Colon (tissue), 2 donors: ENCODE measurements at regions not wholly inside any gene's neighbourhood (a gene's known extent, or its start where the extent isn't known, plus 50 kb on each side); places are given as distances from the start of the nearest gene placed in this dataset.
"Not testable (repeated sequence)": the region's sequence is repeated elsewhere in the genome, so short reads cannot be mapped to it uniquely, and the experiment has no call there.

Experiments
- FAIRE-seq: peaks from 2 replicates; lab custom pipeline; 2012; peaks lifted over from hg19 to GRCh38; lab: Jason Lieb, UNC
- donor health status: control.
- donor health status: control.

DNA sequence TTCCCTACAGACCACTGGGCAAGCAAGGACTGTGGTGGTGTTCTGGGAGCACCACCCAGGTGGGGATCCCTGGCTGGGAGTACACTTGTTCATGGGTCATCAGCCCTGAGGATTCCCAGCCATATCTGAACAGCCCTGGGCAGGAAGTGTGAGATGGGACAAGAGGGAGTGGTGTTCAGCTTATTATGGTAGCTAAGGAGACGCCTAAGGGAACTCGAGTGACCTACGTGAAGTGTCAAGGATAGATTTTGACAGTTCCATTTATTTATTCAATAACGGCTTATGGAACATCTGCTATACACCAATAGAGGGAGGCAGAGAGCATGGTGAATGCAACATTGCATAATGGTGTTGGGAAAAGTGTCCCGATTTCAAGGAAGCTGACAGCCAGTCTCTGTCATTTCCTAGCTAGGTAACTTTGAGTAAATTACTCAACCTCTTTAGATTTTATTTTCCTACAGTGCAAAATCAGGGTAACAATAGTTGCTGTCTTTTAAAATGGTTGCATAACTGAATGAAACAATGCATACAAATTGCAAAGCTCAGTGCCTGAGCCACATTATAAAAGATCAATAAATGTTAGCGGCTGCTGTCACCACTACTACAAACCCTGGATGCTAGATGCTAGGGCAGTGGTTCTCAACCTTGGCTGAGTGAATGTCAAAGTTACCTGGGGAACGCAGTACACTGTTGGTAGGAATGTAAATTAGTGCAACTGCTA, 534.1 kb downstream of the GRIN2A start:
- FAIRE-seq = no peak

DNA sequence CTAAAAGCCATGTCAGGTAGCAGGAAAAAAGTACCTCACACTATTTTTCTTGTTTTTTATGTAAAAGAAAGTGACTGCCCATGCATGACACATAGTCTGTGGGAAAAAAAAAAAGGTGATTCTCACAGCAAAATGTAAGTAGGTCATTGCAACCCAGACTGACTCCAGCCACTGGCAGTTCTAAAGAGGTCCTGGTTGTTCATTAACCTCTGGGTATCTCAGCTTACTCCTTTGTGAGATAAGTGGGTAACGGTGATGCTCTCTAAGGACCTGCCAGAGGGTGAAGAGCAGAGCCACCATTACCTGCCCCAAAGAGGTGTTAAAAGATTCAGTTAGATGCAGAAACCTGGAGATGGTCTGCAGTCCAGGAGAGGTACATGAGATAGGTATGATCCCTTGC, 531.9 kb downstream of the GRIN2A start:
- FAIRE-seq = no peak

DNA sequence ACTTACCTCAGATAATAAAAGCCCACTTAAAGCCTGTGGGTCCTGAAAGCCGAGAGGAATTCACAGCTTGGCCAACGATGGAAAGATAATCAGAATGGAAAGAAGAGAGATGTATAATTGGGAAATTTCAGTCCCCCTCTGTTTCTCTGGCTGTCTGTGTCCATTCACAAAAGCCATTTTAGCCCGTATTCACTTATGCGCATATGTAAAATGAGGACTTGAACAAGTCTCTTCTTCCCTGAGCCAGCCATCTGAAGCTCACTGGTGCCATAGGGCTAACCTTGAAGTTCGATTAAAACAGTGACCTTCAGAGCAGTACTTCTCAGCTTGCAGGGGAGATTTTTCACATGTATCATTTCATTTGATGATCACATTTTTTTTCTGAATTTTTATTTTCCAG, 527.2 kb downstream of the GRIN2A start:
- no peak for FAIRE-seq

DNA sequence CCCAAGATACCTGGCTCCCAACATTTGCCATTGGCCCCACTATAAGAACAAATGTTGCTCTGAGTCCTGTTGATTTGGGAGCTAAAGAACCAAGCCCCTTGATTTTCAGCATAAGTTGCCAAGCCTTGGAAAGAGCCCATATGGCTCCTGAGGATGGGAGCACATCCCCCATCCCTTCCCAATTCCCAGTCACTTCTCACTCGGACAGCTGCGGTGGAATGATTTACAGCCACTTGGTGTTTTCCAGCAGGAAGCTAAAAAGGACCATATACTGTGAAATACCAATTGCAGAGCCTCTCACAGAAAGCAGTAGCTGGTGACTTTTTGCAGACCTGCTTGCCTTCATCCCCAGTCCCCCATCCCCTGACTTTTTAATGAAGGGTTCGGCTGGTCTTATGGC, 524.6 kb downstream of the GRIN2A start:
- no peak for FAIRE-seq

DNA sequence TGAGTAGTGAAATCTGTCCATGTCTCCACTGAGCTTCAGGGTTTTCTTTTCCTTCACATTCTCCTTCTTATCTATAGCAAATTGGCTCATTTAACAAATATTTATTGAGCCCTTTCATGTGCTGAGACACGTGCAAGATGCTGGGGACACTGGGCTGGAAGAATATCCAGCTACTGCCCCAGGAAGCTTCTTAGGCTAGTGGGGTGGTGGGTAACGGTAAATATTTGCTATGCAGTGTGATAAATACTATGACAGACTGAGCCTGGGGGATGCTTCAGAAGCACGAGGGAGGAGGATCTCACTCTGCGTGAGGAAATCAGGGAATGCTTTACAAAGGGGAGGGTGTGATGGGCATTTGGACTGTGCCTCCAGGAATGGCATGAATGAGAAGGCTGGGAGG, 524.1 kb downstream of the GRIN2A start:
- FAIRE-seq = no peak

DNA sequence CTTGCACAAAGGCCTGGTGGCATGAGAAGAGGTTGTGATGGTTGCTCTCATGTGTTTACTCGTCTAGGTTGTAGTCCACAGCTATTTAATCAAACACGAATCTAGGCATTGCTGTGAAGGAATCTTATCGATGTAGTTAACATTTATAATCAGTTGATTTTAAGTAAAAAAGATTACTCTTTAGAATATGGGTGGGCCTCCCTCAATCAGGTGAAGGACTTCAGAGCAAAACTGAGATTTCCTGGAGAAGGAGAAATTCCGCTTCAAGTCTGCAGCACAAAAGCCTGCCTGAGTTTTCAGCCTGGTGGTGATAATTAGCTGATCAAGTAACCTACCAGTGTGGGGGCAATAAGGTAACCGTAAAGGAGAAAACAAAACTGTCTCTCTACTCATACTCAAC, 523.6 kb downstream of the GRIN2A start:
- no peak for FAIRE-seq

DNA sequence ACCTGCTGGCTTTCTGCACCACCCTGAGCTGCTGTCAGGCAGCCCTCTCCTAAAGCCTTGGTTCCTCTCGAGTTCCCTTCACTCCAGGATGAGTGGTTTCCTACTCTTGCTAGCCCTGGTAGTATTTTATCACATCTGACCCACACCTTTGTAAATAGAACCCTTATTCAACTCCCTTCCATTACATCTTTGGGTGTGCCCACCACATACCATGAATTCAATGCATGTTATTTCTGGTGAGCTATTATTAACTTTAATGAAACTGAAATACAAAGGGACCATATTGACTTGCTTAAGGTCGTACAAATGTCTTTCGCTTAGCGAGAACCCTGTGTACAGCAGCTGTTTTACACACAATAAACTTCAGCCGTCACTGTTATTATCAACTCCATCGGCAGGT, 521.3 kb downstream of the GRIN2A start:
- no peak for FAIRE-seq

DNA sequence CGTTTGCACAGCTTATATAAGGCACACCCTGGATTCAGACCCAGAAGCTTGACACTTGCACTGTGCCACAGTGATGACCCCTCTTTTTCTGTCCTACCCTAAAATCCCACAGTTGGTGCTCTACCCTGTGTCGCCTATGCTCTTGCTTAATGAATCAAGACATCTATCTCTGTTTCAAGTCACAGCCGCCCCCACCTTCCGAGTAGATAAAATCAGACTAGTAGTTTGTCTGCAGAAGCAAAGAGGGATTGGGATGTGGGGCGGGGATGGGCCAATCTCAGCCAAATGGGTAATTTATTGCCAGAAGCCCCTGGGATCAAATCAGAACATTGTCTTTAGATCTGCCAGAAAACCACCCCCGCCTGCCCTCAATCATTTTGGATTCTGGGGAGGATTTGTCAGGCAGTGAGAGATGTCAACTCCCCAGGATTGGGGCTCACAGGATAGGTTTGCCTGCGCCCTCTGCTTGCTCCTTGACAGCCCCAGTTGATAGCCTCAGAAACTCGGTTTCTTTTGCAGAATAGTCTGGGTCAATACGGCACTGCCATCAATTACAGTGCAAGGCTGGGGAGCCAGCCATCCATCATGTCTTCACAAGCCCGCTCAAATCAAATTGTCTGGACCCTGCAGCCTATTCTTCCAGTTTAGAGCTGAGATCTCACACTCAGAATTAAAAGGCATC, 520.8 kb downstream of the GRIN2A start:
- no peak for FAIRE-seq

DNA sequence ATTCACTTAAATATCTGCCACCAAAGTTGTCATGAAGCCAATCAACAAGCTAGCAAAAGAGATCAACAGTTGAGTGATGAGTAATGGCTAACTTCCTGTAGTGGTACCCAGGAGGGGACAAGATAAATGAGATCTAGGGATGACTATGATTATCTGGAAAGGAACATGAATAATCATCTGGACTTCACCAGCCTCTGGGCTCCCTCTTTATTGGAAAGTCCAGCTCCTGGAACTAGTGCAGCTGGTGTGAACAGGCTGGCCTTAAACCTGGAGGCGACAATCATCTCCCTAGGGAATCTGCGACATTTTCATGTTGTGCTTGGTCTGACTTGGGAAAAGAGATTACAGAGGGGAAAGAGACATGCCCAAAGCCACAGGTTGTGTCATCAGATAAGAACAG, 518.6 kb downstream of the GRIN2A start:
- no peak for FAIRE-seq

DNA sequence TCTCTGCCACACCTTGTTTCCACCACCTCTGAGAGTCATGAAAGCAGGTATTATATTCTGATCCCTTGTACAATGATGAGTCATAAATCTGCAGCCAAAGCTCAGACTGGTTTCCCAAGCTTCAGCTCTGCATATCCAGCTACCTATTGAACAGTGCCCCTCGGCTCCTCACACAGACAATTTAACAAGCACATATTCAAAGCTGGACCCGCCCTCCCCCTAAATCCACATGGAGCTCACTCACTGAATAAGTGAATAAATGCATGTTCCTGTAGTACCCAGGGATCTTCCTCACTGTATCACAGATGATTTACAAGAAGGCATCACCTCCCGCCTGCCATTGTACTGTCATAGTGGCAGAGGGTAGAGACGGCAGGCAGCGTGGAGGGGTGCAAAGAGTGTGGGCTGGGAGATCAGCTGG, 516.4 kb downstream of the GRIN2A start:
- FAIRE-seq = no peak

DNA sequence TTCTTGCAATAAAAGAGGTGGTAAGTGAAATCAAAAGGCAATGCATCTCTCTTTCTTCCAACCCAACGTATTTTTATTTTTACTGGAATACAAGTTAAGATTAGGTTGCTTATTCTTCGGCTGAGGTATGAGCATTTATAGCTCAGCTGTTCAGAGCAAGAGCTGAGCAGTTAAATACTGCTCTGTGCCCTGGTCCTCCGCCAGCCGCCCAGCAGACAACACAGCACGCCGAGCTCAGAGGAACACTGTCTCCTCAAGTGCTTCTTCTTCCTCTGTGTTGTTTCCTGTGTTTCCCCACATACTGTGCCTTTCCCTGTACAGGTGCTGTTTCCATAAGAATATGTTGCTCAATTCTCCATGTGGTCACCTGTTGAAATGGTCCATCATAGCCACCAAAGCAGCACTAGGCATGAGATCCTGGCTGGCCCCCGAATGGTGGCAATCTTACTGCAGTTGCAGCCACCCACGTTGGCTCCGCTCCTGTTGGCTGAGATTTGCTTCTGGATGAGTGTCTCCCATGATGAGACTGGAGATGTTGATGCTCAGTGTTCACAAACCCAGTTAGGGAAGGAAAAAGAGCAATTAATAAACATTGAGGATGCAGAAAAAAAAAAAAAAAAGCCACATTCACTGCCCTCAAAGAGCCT, 515.3 kb downstream of the GRIN2A start:
- no peak for FAIRE-seq

DNA sequence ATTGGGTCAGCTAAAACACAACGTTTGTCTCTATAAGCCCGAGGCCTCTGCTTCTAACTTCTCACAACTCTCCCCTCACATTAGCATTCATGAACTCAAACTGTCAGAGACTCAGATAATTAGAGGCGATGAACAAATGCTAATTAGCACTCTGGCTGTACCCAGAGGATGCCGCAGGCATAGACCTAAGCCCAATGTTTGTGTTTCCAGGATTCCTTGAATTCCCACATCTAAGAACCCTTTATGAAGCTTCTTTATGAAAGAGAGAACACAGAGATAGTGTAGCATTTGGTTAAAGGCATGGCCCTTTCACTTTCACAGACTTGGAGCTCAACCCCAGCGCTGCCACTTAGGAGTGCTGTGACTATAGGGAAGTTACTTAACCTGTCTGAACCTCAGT, 512.2 kb downstream of the GRIN2A start:
- no peak for FAIRE-seq

DNA sequence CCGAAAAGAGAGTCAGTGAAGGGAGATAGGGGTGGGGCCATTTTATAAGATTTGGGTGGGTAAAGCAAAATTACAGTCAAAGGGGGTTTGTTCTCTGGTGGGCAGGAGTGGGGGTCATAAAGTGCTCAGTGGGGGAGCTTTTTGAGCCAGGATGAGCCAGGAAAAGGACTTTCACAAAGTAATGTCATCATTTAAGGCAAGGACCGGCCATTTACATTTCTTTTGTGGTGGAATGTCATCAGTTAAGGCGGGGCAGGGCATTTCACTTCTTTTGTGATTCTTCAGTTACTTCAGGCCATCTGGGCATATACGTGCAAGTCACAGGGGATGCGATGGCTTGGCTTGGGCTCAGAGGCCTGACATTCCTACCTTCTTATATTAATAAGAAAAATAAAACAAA, 511.6 kb downstream of the GRIN2A start:
- not testable (repeated sequence) for FAIRE-seq

DNA sequence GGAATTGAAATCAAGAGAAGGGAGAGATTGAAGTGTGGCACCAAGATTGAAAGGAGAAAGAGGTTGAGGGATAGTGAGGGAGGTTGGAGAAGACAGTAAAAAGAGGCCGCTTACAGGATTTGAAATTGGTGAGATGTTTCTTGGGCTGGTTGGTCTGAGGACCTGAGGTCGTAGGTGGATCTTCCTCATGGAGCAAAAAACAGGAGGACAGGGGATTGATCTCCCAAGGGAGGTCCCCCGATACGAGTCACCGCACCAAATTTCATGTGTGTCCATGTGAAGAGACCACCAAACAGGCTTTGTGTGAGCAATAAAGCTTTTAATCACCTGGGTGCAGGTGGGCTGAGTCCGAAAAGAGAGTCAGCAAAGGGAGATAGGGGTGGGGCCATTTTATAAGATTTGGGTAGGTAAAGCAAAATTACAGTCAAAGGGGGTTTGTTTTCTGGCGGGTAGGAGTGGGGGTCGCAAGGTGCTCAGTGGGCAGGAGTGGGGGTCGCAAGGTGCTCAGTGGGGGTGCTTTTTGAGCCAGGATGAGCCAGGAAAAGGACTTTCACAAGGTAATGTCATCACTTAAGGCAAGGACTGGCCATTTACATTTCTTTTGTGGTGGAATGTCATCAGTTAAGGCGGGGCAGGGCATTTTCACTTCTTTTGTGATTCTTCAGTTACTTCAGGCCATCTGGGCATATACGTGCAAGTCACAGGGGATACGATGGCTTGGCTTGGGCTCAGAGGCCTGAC, 505.5 kb downstream of the GRIN2A start:
- not testable (repeated sequence) for FAIRE-seq

DNA sequence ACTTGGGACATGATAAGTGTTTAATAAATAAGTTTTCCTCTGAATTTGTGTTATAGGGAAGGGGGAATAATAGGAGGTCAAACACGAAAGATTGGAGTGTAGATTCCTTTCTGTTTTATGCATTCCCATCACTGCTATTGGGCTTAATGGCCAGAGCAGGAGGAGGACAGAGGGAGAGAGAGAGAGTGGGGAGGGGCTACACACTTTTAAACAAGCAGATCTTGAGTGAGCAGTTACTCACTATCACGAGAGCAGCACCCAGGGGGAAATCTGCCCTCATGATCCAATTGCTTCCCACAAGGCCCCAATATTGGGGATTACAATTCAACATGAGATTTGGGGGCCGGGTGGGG, 505.0 kb downstream of the GRIN2A start:
- no peak for FAIRE-seq

DNA sequence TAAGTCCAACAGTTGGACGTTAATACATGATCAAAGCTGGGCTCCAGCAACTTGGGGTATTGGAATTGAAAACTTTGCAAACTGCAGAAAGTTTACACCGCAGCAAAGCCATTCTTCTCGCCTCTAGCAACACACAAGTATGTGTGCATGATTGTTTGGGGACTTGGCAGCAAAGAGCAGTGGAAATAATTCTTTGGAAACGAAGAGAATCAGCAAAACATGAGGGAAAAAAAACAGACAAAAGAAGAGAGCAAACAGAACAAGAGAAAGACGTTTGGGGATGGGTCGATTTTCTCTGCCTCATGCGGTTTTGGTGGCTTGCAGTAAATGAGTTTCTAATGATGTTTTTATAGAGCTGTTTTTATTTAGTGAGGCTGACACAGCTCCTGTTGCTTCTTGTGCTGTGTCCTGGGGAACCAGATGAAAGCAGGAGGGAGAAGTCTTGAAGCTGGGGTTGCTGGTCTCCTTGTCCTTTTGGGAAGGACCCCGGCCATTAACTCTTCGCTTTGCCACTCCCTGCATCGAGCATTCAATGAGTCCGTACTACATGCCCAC, 502.9 kb downstream of the GRIN2A start:
- no peak for FAIRE-seq

DNA sequence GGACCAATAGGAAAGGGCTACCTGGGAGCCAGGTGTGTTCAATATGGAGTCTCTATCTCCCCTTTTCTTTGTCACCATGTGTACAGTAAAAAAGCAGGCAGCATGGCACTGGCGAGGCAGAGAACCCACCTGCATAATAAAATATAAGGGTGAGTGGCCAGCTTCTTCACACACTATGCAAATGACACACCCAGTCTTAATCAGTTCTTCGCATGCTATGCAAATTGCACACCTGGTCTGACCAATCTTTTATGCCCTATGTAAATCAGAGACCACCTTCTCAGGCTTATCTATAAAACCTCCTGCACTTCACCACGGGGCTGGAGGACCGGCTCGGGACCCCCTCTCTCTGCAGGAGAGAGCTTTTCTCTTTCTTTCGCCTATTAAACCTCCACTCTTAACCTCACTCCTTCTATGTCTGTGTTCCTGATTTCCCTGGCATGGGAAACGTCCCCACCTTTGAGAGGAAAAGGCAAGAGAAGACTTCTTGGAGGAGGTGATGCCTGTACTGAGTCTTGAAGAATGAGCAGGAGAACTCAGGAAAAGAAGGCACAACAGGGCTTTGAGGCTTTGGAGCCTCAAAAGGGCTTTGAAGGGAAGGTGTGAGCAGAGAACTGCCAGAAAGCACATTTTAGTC, 502.1 kb downstream of the GRIN2A start:
- no peak for FAIRE-seq

DNA sequence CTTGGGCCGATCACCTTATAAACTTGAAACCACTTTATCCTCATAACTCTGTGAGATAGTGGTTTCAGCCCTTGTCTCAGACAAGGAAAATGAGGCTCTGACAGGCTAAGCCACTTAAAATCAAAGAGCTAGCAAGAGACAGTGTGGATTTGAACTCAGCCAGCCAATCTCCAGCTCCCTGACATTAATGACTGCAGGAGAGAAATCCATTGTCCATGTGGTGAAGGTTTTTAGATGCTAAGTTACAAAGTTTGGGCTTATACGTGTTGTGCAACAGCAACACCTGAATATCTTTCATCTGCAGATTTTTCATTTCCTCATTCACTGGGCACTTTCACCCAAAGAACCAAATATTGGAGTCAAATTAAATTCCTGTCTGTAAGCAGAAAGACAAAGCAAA, 501.3 kb downstream of the GRIN2A start:
- no peak for FAIRE-seq

DNA sequence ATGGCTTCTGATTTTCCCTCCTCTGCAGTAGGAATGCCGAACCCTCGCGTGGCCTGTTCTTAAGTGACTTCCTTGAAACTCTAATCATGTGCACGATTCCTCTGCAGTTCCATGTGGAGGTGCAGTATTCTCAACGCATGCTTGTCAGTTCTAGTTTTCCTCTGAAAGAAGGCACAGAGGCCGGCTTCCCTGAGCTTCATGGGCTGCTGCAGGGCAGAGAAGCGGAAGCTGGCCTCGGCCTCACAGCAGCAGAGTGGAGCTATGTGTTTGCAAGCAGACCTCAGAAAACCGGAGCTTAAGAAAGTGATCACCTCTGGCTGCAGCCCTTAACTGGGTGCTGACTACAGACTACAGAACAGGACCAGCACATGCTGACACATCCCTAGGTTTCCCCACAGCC, 500.7 kb downstream of the GRIN2A start:
- FAIRE-seq = no peak

DNA sequence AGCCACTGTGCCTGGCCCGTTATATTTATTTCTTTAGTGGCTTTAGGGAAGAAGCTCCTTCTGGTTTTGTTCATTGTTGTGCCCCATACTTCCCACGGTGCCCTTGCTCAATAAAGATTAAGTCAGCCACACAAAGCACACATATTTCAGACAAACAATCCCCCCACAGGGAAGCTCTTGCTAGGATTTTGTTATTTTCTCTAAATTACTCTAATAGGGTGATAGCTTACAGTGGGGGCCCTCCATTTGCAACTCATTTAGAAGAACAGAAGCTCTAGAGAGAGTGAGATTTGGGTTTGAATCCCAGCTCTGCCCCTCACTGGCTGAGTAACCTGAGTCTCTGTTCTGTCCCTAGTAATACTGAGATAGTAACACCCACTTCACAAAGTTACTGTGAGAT, 499.9 kb downstream of the GRIN2A start:
- no peak for FAIRE-seq

DNA sequence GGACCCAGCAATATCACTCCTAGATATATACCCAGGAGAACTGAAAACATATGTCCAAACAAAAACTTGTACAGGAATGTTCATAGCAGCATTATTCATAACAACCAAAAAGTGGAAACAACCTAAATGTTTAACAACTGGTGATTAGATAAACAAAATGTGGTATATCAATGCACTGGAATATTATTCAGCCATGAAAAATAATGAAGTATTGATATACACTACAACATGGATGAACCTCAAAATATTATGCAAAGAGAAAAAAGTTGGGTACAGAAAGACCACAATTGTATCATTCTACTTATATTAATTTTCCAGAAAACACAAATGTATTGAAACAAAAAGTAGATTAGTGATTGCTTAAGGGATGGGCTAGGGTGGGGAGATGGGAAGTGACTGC, 498.6 kb downstream of the GRIN2A start:
- FAIRE-seq = no peak

DNA sequence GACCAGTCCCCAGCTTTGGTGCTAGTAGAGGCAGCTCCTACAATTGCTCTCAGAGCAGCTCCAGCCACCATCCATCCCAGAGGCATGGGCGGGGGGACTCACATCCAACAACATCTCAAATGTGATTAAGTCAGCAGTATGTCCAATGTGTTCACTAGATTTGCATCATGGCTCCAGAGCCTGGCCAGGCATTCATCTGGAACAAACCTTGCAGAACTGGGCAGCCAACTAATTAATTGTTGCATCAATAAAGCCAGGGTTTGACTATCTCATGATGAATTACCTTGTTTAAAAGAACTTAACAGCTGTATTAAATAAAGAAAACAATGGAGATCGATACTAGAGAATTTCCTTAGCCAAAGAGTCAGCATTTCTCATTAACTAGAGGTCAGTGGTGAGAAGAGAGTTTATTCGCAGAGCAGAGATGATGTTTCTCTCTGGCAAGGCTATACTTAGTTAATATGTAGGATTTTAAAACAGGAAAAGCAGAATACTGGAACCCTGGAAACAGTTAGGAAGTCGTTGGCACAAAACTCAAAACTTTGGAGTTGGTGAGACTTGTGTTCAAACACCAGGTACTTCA, 494.4 kb downstream of the GRIN2A start:
- FAIRE-seq = no peak
